NCI-H1048 (cell line): ENCODE measurements at regions not wholly inside any gene's neighbourhood (a gene's known extent, or its start where the extent isn't known, plus 50 kb on each side); places are given as distances from the start of the nearest gene placed in this dataset.
A peak's percentile ranks its signal among the peaks of the same experiment; 100 is the strongest.
"Not testable (repeated sequence)": the region's sequence is repeated elsewhere in the genome, so short reads cannot be mapped to it uniquely, and the experiment has no call there.

ENCODE experiments used
- DNase-seq: peaks from one replicate; lab custom pipeline; 2025; lab: John Stamatoyannopoulos, UW

- DNase-seq, result no peak
These were observed 163.3 kb upstream of the DAPK1 start for GRCh38 chr9:87334366-87334765.

- no peak for DNase-seq
These were observed 161.3 kb upstream of the DAPK1 start for GRCh38 chr9:87336407-87336806.

- peak; percentile 89 for DNase-seq
These were observed 160.7 kb upstream of the DAPK1 start for GRCh38 chr9:87336914-87337333.

- DNase-seq, result peak; percentile 76
These were observed 160.2 kb upstream of the DAPK1 start for GRCh38 chr9:87337335-87338087.

- peak; percentile 42 for DNase-seq
These were observed 159.3 kb upstream of the DAPK1 start for GRCh38 chr9:87338088-87338989.

GRCh38 chr9:87340391-87340790 lies 157.3 kb upstream of the DAPK1 start:
- no peak for DNase-seq

- DNase-seq, result no peak
These were observed 154.9 kb upstream of the DAPK1 start for GRCh38 chr9:87342743-87343142.

GRCh38 chr9:87343816-87344430 lies 153.7 kb upstream of the DAPK1 start:
- no peak for DNase-seq

- DNase-seq, result no peak
These were observed 151.5 kb upstream of the DAPK1 start for GRCh38 chr9:87346061-87346665.

GRCh38 chr9:87350915-87351314 lies 146.8 kb upstream of the DAPK1 start:
- DNase-seq, result no peak

GRCh38 chr9:87353301-87353700 lies 144.4 kb upstream of the DAPK1 start:
- no peak for DNase-seq

- DNase-seq, result no peak
These were observed 143.5 kb upstream of the DAPK1 start for GRCh38 chr9:87354147-87354546.

GRCh38 chr9:87357600-87357999 lies 140.1 kb upstream of the DAPK1 start:
- no peak for DNase-seq

- no peak for DNase-seq
These were observed 138.4 kb upstream of the DAPK1 start for GRCh38 chr9:87359264-87359663.

GRCh38 chr9:87359958-87360601 lies 137.6 kb upstream of the DAPK1 start:
- DNase-seq, result no peak

- DNase-seq, result no peak
These were observed 127.5 kb upstream of the DAPK1 start for GRCh38 chr9:87370049-87370685.

GRCh38 chr9:87371795-87372355 lies 125.8 kb upstream of the DAPK1 start:
- DNase-seq, result no peak

GRCh38 chr9:87372356-87372851 lies 125.3 kb upstream of the DAPK1 start:
- no peak for DNase-seq

GRCh38 chr9:87374023-87374919 lies 123.4 kb upstream of the DAPK1 start:
- not testable (repeated sequence) for DNase-seq
